ENCODE measurements at regions not wholly inside any gene's neighbourhood (a gene's known extent, or its start where the extent isn't known, plus 50 kb on each side); places are given as distances from the start of the nearest gene placed in this dataset.

GRCh38 chr5:85814596-85814995 lies 803.1 kb upstream of the COX7C start:
- H3K27ac ChIP-seq (ENCODE audit: low read depth, low read length, poor library complexity, severe bottlenecking) = no peak overlapping the region
- intact Hi-C loops (cut with micrococcal nuclease; ENCODE audit: unreplicated experiment) = no loop called here
- no peaks in the 10 kb centered on the region for H3K36me3 ChIP-seq (ENCODE audit: insufficient read depth, low read length, poor library complexity, severe bottlenecking)
- peak; percentile 3 for DNase-seq (ENCODE audit: low spot score)
- CTCF ChIA-PET = no interaction called here
- no TSS peak for BruUV-seq (replicated peaks)
- no peaks in the 10 kb centered on the region for H3K9me3 ChIP-seq (ENCODE audit: low read depth, low read length, poor library complexity, severe bottlenecking)
- TF ChIP-seq CTCF (conservative IDR thresholded peaks at IDR 0.05; ENCODE audit: low read depth, low read length) = no peak
- no peak for TF ChIP-seq EZH2 (IDR thresholded peaks at IDR 0.05; ENCODE audit: borderline replicate concordance, low read depth, low read length, poor library complexity, severe bottlenecking)
- POLR2A ChIA-PET (ENCODE audit: low non-redundant PET) = no interaction called here
- no peaks in the 10 kb centered on the region for H3K4me1 ChIP-seq (ENCODE audit: insufficient read depth, low read length, poor library complexity, severe bottlenecking)
- H3K4me3 ChIP-seq (ENCODE audit: low read depth, low read length, poor library complexity, severe bottlenecking) = no peak overlapping the region
- H3K27me3 ChIP-seq (replicated peaks; ENCODE audit: insufficient read depth, low read depth, low read length, poor library complexity) = no peaks in the 10 kb centered on the region

DNA sequence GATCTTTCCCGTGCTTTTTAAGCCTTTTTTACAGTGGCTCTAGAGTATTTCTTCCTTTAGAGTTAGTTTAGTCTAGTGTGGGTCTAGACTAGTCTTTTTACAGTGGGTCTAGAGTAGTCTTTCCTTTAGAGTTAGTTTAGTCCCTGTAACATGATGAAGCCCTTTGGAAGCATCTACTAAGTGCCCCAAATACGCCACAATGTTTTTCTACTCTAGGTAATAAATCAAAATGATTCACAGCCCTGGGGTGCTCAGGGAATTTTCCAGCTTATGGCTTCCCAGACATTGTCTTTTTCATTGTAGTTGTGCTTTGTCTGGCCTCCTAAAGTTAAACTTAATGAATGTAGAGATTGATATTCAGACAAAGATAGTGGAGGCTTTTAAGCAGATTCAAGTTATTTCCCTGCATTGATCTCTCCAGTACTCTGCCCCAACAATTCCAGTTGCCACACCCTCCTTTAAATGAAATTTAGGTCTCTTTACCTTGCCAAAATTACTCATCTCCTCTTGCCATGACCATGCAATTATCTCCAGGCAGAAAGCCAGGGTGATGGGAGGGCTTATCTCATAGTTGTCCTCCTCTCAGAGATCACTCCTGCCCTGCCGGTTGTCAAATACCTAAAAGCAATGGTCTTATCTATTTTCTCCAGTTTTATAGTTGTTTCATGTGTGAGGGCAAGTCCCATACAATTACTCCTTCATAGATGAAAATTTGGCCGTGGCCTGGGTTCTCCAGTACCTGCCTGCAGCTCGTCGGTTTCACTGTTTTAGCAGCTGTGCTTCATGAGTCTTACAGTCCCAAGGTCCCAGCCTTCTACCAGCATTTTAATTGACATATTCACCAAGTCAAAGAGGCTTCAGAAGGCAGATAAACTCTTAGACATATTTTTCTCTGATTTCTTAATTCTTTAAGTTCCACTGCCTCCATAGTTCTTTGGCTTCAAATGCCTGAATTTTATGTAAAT lies 794.0 kb upstream of the COX7C start:
- DNase-seq (ENCODE audit: low spot score) = peak; percentile 6
- peaks cover 4% of the 10 kb centered on the region for H3K4me1 ChIP-seq (ENCODE audit: insufficient read depth, low read length, poor library complexity, severe bottlenecking)
- H3K36me3 ChIP-seq (ENCODE audit: insufficient read depth, low read length, poor library complexity, severe bottlenecking) = no peaks in the 10 kb centered on the region
- no peaks in the 10 kb centered on the region for H3K9me3 ChIP-seq (ENCODE audit: low read depth, low read length, poor library complexity, severe bottlenecking)
- CTCF ChIA-PET = no interaction called here
- BruUV-seq (replicated peaks) = no TSS peak
- intact Hi-C loops (cut with micrococcal nuclease; ENCODE audit: unreplicated experiment) = no loop called here
- no peaks in the 10 kb centered on the region for H3K27me3 ChIP-seq (replicated peaks; ENCODE audit: insufficient read depth, low read depth, low read length, poor library complexity)
- no peak overlapping the region for H3K27ac ChIP-seq (ENCODE audit: low read depth, low read length, poor library complexity, severe bottlenecking)
- POLR2A ChIA-PET (ENCODE audit: low non-redundant PET) = no interaction called here
- no peak for TF ChIP-seq EZH2 (IDR thresholded peaks at IDR 0.05; ENCODE audit: borderline replicate concordance, low read depth, low read length, poor library complexity, severe bottlenecking)
- TF ChIP-seq CTCF (conservative IDR thresholded peaks at IDR 0.05; ENCODE audit: low read depth, low read length) = no peak
- H3K4me3 ChIP-seq (ENCODE audit: low read depth, low read length, poor library complexity, severe bottlenecking) = no peak overlapping the region

DNA sequence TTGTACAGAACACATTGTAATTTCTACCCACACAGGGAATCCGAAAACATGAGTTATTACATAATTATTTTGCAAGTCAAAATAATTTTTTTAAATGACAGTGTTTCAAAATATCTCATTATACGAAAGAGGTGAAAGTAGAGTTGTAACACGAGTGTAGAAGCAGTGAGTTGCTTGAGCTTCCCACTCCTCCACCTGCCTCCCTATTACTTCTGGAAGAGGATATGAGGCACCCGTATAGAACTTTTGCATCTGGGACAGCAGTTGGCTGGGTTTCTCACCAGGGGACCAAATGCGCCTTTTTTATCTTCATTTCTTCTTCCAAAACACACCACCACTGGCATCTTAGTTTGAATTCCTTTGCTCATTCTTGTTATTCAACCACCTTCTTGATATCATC lies 779.0 kb upstream of the COX7C start:
- Histone ChIP-seq H3K9me3 (ENCODE audit: low read depth, low read length, poor library complexity, severe bottlenecking) (no peaks in the 10 kb centered on the region), H3K27ac (ENCODE audit: low read depth, low read length, poor library complexity, severe bottlenecking) (no peak overlapping the region), H3K27me3 (replicated peaks; ENCODE audit: insufficient read depth, low read depth, low read length, poor library complexity) (no peaks in the 10 kb centered on the region), H3K36me3 (ENCODE audit: insufficient read depth, low read length, poor library complexity, severe bottlenecking) (no peaks in the 10 kb centered on the region), H3K4me3 (ENCODE audit: low read depth, low read length, poor library complexity, severe bottlenecking) (no peak overlapping the region), H3K4me1 (ENCODE audit: insufficient read depth, low read length, poor library complexity, severe bottlenecking) (no peaks in the 10 kb centered on the region)
- ChIA-PET POLR2A (ENCODE audit: low non-redundant PET) (no interaction called here), CTCF (no interaction called here)
- no TSS peak for BruUV-seq (replicated peaks)
- no peak for TF ChIP-seq CTCF (conservative IDR thresholded peaks at IDR 0.05; ENCODE audit: low read depth, low read length)
- no peak for TF ChIP-seq EZH2 (IDR thresholded peaks at IDR 0.05; ENCODE audit: borderline replicate concordance, low read depth, low read length, poor library complexity, severe bottlenecking)
- no peak for DNase-seq (ENCODE audit: low spot score)
- intact Hi-C loops (cut with micrococcal nuclease; ENCODE audit: unreplicated experiment) = no loop called here

Data from A673 (cell line).